MM.1S (cell line): ENCODE measurements at regions not wholly inside any gene's neighbourhood (a gene's known extent, or its start where the extent isn't known, plus 50 kb on each side); places are given as distances from the start of the nearest gene placed in this dataset.
A peak's percentile ranks its signal among the peaks of the same experiment; 100 is the strongest.

Source experiments
- DNase-seq: peaks from one replicate; pipeline ENCODE4 v3.0.0-alpha.2; 2015
- H2AFZ ChIP-seq: fragments of 300-600 bp; sonication (generic); 2 replicates; pipeline ENCODE4 v1.6.0; 2016; ENCODE audit warnings: antibody characterized with exemption, low read length
- H3F3A ChIP-seq: fragments of 300-600 bp; sonication (generic); 2 replicates; pipeline ENCODE4 v1.6.1; 2016; ENCODE audit warnings: mild to moderate bottlenecking, antibody characterized with exemption, low read length, moderate library complexity, mixed read lengths; ENCODE audit not compliant: insufficient read depth
- H3K27ac ChIP-seq: fragments of 300-600 bp; sonication (generic); 2 replicates; pipeline ENCODE4 v1.5.1; 2016; ENCODE audit warnings: mild to moderate bottlenecking, low read length
- H3K27me3 ChIP-seq: fragments of 300-600 bp; sonication (generic); replicated peaks from 2 replicates; pipeline ENCODE4 v1.6.0; 2016; ENCODE audit warnings: low read length; ENCODE audit not compliant: insufficient read depth
- H3K36me3 ChIP-seq: fragments of 300-600 bp; sonication (generic); replicated peaks from 2 replicates; pipeline ENCODE4 v1.6.1; 2016; ENCODE audit warnings: mild to moderate bottlenecking, low read length, mixed read lengths; ENCODE audit not compliant: insufficient read depth
- H3K4me1 ChIP-seq: fragments of 300-600 bp; sonication (generic); 2 replicates; pipeline ENCODE4 v1.6.1; 2016; ENCODE audit warnings: low read length, mixed read lengths
- H3K4me2 ChIP-seq: fragments of 300-600 bp; sonication (generic); 2 replicates; pipeline ENCODE4 v1.6.0; 2016; ENCODE audit warnings: low read depth, low read length
- H3K4me3 ChIP-seq: fragments of 300-600 bp; sonication (generic); 2 replicates; pipeline ENCODE4 v1.5.1; 2016; ENCODE audit warnings: low read length, mixed read lengths
- H3K79me2 ChIP-seq: fragments of 300-600 bp; sonication (generic); 2 replicates; pipeline ENCODE4 v1.6.1; 2016; ENCODE audit warnings: mixed run types, low read length, mixed read lengths
- H3K9ac ChIP-seq: fragments of 300-600 bp; sonication (generic); 2 replicates; pipeline ENCODE4 v1.6.1; 2016; ENCODE audit warnings: low read length, mixed read lengths
- H3K9me2 ChIP-seq: fragments of 300-600 bp; sonication (generic); replicated peaks from 2 replicates; pipeline ENCODE4 v1.6.1; 2016; ENCODE audit warnings: mild to moderate bottlenecking, low read length, mixed read lengths; ENCODE audit not compliant: insufficient read depth
- H3K9me3 ChIP-seq: fragments of 300-600 bp; sonication (generic); replicated peaks from 2 replicates; pipeline ENCODE4 v1.6.1; 2016; ENCODE audit warnings: mild to moderate bottlenecking, low read length, mixed read lengths; ENCODE audit not compliant: insufficient read depth
- H4K20me1 ChIP-seq: fragments of 300-600 bp; sonication (generic); 2 replicates; pipeline ENCODE4 v1.6.1; 2016; ENCODE audit warnings: mild to moderate bottlenecking, low read length, moderate library complexity, mixed read lengths; ENCODE audit not compliant: insufficient read depth
- EZH2 ChIP-seq: fragments of 300-600 bp; sonication (generic); optimal IDR thresholded peaks from 2 replicates; pipeline ENCODE3; 2017; ENCODE audit warnings: low read depth, mild to moderate bottlenecking, antibody characterized with exemption, low read length, mixed read lengths
- EZH2phosphoT487 ChIP-seq: fragments of 300-600 bp; sonication (generic); IDR thresholded peaks from 2 replicates; pipeline ENCODE4 v1.6.1; 2018; ENCODE audit warnings: antibody characterized with exemption, low read length
- TF ChIP-seq, protein P1 (sequence below): fragments of 300-600 bp; sonication (generic); IDR thresholded peaks from 2 replicates; pipeline ENCODE4 v1.5.1; 2016; ENCODE audit warnings: antibody characterized with exemption, low read length, mixed read lengths

GRCh38 chr15:29616512-29616911 lies 205.8 kb downstream of the TJP1 start:
- H3K9me3 ChIP-seq = no peaks in the 10 kb centered on the region
- no peaks in the 10 kb centered on the region for H3K9me2 ChIP-seq
- H3K36me3 ChIP-seq = no peaks in the 10 kb centered on the region
- H3K4me1 ChIP-seq = no peaks in the 10 kb centered on the region
- H2AFZ ChIP-seq = no peak overlapping the region
- no peak overlapping the region for H3K9ac ChIP-seq
- no peaks in the 10 kb centered on the region for H3K27me3 ChIP-seq
- no peak overlapping the region for H3K4me3 ChIP-seq
- TF ChIP-seq, protein P1, sequence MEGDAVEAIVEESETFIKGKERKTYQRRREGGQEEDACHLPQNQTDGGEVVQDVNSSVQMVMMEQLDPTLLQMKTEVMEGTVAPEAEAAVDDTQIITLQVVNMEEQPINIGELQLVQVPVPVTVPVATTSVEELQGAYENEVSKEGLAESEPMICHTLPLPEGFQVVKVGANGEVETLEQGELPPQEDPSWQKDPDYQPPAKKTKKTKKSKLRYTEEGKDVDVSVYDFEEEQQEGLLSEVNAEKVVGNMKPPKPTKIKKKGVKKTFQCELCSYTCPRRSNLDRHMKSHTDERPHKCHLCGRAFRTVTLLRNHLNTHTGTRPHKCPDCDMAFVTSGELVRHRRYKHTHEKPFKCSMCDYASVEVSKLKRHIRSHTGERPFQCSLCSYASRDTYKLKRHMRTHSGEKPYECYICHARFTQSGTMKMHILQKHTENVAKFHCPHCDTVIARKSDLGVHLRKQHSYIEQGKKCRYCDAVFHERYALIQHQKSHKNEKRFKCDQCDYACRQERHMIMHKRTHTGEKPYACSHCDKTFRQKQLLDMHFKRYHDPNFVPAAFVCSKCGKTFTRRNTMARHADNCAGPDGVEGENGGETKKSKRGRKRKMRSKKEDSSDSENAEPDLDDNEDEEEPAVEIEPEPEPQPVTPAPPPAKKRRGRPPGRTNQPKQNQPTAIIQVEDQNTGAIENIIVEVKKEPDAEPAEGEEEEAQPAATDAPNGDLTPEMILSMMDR = no peak
- no peak for TF ChIP-seq EZH2
- TF ChIP-seq EZH2phosphoT487 = no peak
- H3K4me2 ChIP-seq = no peak overlapping the region
- H3F3A ChIP-seq = no peaks in the 10 kb centered on the region
- H4K20me1 ChIP-seq = no peaks in the 10 kb centered on the region
- H3K27ac ChIP-seq = no peak overlapping the region
- DNase-seq = no peak
- no peaks in the 10 kb centered on the region for H3K79me2 ChIP-seq

DNA sequence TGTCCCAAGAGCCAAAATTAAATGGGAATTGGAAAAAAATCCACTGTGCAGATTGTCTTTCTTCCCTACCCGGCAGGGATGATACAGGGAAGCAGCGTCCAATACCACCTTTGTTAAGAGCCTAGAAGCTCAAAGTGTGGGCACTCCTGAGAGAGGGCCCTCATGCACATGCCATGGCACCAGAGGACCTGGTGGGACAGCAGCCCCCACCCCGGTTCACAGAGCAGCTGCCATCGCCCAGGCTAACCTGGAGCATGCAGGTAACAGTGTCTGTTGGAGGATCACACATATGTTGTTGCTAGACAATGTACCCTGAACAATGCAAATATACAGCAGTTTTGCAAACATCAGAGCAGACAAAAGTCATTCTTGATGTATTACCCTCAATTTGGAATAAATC lies 206.5 kb downstream of the TJP1 start:
- H3F3A ChIP-seq = no peaks in the 10 kb centered on the region
- no peaks in the 10 kb centered on the region for H3K27me3 ChIP-seq
- H3K79me2 ChIP-seq = no peaks in the 10 kb centered on the region
- H3K27ac ChIP-seq = no peak overlapping the region
- no peak for DNase-seq
- no peaks in the 10 kb centered on the region for H3K36me3 ChIP-seq
- no peaks in the 10 kb centered on the region for H4K20me1 ChIP-seq
- no peaks in the 10 kb centered on the region for H3K9me2 ChIP-seq
- no peaks in the 10 kb centered on the region for H3K9me3 ChIP-seq
- H3K4me2 ChIP-seq = no peak overlapping the region
- TF ChIP-seq EZH2phosphoT487 (no peak), EZH2 (no peak)
- TF ChIP-seq, protein P1 = no peak
- no peaks in the 10 kb centered on the region for H3K4me1 ChIP-seq
- no peak overlapping the region for H3K9ac ChIP-seq
- H2AFZ ChIP-seq = no peak overlapping the region
- no peak overlapping the region for H3K4me3 ChIP-seq

DNA sequence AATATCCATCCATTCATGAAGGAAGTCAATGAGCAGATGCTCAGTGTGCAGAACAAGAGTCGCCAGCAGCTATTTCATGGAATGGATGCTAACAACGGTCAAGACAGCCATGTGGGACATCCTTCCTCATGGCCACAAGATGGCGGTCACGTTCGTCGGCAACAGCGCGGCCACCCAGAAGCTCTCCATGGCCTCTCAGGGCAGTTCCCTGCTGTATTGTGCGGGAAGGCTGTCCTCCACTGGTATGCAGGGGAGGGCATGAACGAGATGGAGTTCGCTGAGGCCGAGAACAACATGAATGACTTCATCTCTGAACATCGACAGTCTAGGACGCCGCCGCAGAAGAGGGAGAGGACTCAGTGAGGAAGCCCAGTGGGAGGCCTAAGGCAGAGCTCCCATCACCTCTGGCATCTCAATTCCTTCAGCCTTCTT lies 208.3 kb downstream of the TJP1 start:
- Histone ChIP-seq H2AFZ (no peak overlapping the region), H3K4me2 (no peak overlapping the region)

More for the DNA sequence above, 208.3 kb downstream of the TJP1 start:
- H3K4me1 ChIP-seq = no peaks in the 10 kb centered on the region
- no peaks in the 10 kb centered on the region for H3K27me3 ChIP-seq
- no peaks in the 10 kb centered on the region for H3K36me3 ChIP-seq
- H3K27ac ChIP-seq = no peak overlapping the region
- H4K20me1 ChIP-seq = no peaks in the 10 kb centered on the region
- H3K4me3 ChIP-seq = no peak overlapping the region
- no peaks in the 10 kb centered on the region for H3K9me2 ChIP-seq
- no peak overlapping the region for H3K9ac ChIP-seq
- H3K9me3 ChIP-seq = no peaks in the 10 kb centered on the region
- DNase-seq = peak; percentile 42
- H3K79me2 ChIP-seq = no peaks in the 10 kb centered on the region
- no peaks in the 10 kb centered on the region for H3F3A ChIP-seq
- TF ChIP-seq EZH2phosphoT487 (no peak), EZH2 (no peak)
- TF ChIP-seq, protein P1 = peak; percentile 55
